Neural cell (in vitro differentiated cells): ENCODE measurements at regions not wholly inside any gene's neighbourhood (a gene's known extent, or its start where the extent isn't known, plus 50 kb on each side); places are given as distances from the start of the nearest gene placed in this dataset.

Experiments used
- H2AFZ ChIP-seq: fragments of 200-600, 300-800 bp; sonication (generic), shearing (Covaris generic); 2 replicates; pipeline ENCODE4 v1.6.0; 2014; ENCODE audit warnings: low read depth, mild to moderate bottlenecking, antibody characterized with exemption, low read length, moderate library complexity
- H3F3A ChIP-seq: fragments of 200-600 bp; shearing (Covaris generic); 2 replicates; pipeline ENCODE4 v1.6.1; 2016; ENCODE audit warnings: mild to moderate bottlenecking, moderate library complexity, mixed read lengths, antibody characterized with exemption, low read length; ENCODE audit not compliant: insufficient read depth, poor library complexity, severe bottlenecking
- H3K27ac ChIP-seq: fragments of 200-600, 300-800 bp; sonication (generic), shearing (Covaris generic); 2 replicates; pipeline ENCODE4 v1.5.1; 2014; ENCODE audit warnings: mild to moderate bottlenecking, low read length, moderate library complexity
- H3K27me3 ChIP-seq: fragments of 300-800, 200-600 bp; sonication (generic), shearing (Covaris generic); 2 replicates; pipeline ENCODE4 v1.6.0; 2014; ENCODE audit warnings: mild to moderate bottlenecking, low read depth, low read length, moderate library complexity; ENCODE audit not compliant: insufficient read depth
- H3K36me3 ChIP-seq: fragments of 300-800, 200-600 bp; sonication (generic), shearing (Covaris generic); 2 replicates; pipeline ENCODE4 v1.5.1; 2014; ENCODE audit warnings: mild to moderate bottlenecking, antibody characterized with exemption, low read length, moderate library complexity; ENCODE audit not compliant: insufficient read depth
- H3K4me2 ChIP-seq: fragments of 300-800, 200-600 bp; sonication (generic), shearing (Covaris generic); 2 replicates; pipeline ENCODE4 v1.6.0; 2014; ENCODE audit warnings: mild to moderate bottlenecking, low read length
- H3K4me3 ChIP-seq: fragments of 300-800, 200-600 bp; sonication (generic), shearing (Covaris generic); 2 replicates; pipeline ENCODE4 v1.5.1; 2014; ENCODE audit warnings: mild to moderate bottlenecking, low read length, moderate library complexity
- H3K79me2 ChIP-seq: fragments of 200-600 bp; shearing (Covaris generic); replicated peaks from 2 replicates; pipeline ENCODE4 v1.6.0; 2014; ENCODE audit warnings: mild to moderate bottlenecking, low read length, moderate library complexity; ENCODE audit not compliant: insufficient read depth
- H3K9ac ChIP-seq: fragments of 300-800, 200-600 bp; sonication (generic), shearing (Covaris generic); 2 replicates; pipeline ENCODE4 v1.6.1; 2016; ENCODE audit warnings: mild to moderate bottlenecking, low read length, mixed read lengths
- H3K9me2 ChIP-seq: fragments of 200-600 bp; shearing (Covaris generic); 2 replicates; pipeline ENCODE4 v1.6.1; 2016; ENCODE audit warnings: mild to moderate bottlenecking, low read length, mixed read lengths; ENCODE audit not compliant: insufficient read depth
- H3K9me3 ChIP-seq: fragments of 200-600, 300-800 bp; sonication (generic), shearing (Covaris generic); 2 replicates; pipeline ENCODE4 v1.6.1; 2016; ENCODE audit warnings: mild to moderate bottlenecking, mixed run types, low read length, moderate library complexity, mixed read lengths
- H4K20me1 ChIP-seq: fragments of 200-600 bp; shearing (Covaris generic); 2 replicates; pipeline ENCODE4 v1.6.1; 2016; ENCODE audit warnings: mild to moderate bottlenecking, mixed run types; ENCODE audit not compliant: insufficient read depth
- EP300 ChIP-seq: fragments of 450-650 bp; conservative IDR thresholded peaks from 2 replicates; pipeline ENCODE4 v1.6.1; 2014; ENCODE audit warnings: antibody characterized with exemption, mild to moderate bottlenecking, moderate library complexity; ENCODE audit not compliant: poor library complexity, severe bottlenecking
- EZH2 ChIP-seq: fragments of 200-600, 300-800 bp; shearing (Covaris generic), sonication (generic); IDR thresholded peaks from 2 replicates; pipeline ENCODE4 v1.6.1; 2014; ENCODE audit warnings: antibody characterized with exemption, low read length, borderline replicate concordance, mild to moderate bottlenecking; ENCODE audit not compliant: insufficient read depth, poor library complexity, severe bottlenecking
- MXI1 ChIP-seq: fragments of 450-650 bp; conservative IDR thresholded peaks from 2 replicates; pipeline ENCODE4 v1.6.1; 2014; ENCODE audit warnings: antibody characterized with exemption, mild to moderate bottlenecking; ENCODE audit not compliant: poor library complexity, severe bottlenecking
- POLR2AphosphoS5 ChIP-seq: IDR thresholded peaks from 2 replicates; pipeline ENCODE4 v1.6.1; 2012
- RAD21 ChIP-seq: fragments of 450-650 bp; conservative IDR thresholded peaks from 2 replicates; pipeline ENCODE4 v1.6.1; 2014; ENCODE audit warnings: antibody characterized with exemption, mild to moderate bottlenecking, moderate library complexity
- SMC3 ChIP-seq: fragments of 450-650 bp; conservative IDR thresholded peaks from 2 replicates; pipeline ENCODE4 v1.6.1; 2014; ENCODE audit warnings: antibody characterized with exemption, mild to moderate bottlenecking, moderate library complexity; ENCODE audit not compliant: poor library complexity
- TAF1 ChIP-seq: IDR thresholded peaks from 2 replicates; pipeline ENCODE4 v1.6.1; 2012; ENCODE audit warnings: low read depth
- TF ChIP-seq, protein P1 (sequence below): fragments of 450-650 bp; IDR thresholded peaks from 2 replicates; pipeline ENCODE4 v1.5.1; 2014; ENCODE audit warnings: antibody characterized with exemption, mild to moderate bottlenecking, moderate library complexity; ENCODE audit not compliant: poor library complexity, severe bottlenecking
- TF ChIP-seq, protein P2 (sequence below): IDR thresholded peaks from 2 replicates; pipeline ENCODE4 v1.6.1; 2012; ENCODE audit warnings: borderline replicate concordance

DNA sequence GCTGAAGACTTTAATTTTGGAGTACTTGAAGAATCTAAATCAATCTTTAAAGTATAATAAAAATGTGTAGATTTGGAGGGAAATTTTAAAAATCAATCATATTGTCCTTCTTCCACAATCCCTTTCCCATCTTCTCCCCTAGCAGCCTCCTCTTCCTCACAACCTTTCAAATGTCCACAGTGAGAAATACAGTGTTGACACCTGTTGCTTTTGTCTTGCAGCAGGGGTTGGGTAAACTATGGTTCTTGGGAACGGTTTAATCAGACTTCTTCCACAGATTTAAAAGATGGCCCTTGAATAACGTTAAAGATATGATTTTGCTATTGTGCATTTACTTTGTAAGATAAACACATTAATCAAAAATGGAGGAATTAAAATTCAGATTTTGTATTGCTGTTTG, 113.8 kb upstream of the SLC1A4 start:
- H2AFZ ChIP-seq, result no peak overlapping the region
- no peak overlapping the region for H3K9ac ChIP-seq
- H3K9me3 ChIP-seq, result no peaks in the 10 kb centered on the region
- H3K4me2 ChIP-seq, result no peak overlapping the region
- H3K79me2 ChIP-seq, result no peaks in the 10 kb centered on the region
- peak overlapping the region; percentile 37 for H3K27ac ChIP-seq
- H3K9me2 ChIP-seq, result no peaks in the 10 kb centered on the region
- TF ChIP-seq MXI1 (no peak), POLR2AphosphoS5 (no peak), SMC3 (no peak), RAD21 (no peak), TAF1 (no peak), EP300 (no peak), EZH2 (no peak)
- TF ChIP-seq, protein P1, sequence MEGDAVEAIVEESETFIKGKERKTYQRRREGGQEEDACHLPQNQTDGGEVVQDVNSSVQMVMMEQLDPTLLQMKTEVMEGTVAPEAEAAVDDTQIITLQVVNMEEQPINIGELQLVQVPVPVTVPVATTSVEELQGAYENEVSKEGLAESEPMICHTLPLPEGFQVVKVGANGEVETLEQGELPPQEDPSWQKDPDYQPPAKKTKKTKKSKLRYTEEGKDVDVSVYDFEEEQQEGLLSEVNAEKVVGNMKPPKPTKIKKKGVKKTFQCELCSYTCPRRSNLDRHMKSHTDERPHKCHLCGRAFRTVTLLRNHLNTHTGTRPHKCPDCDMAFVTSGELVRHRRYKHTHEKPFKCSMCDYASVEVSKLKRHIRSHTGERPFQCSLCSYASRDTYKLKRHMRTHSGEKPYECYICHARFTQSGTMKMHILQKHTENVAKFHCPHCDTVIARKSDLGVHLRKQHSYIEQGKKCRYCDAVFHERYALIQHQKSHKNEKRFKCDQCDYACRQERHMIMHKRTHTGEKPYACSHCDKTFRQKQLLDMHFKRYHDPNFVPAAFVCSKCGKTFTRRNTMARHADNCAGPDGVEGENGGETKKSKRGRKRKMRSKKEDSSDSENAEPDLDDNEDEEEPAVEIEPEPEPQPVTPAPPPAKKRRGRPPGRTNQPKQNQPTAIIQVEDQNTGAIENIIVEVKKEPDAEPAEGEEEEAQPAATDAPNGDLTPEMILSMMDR, result no peak
- TF ChIP-seq, protein P2, sequence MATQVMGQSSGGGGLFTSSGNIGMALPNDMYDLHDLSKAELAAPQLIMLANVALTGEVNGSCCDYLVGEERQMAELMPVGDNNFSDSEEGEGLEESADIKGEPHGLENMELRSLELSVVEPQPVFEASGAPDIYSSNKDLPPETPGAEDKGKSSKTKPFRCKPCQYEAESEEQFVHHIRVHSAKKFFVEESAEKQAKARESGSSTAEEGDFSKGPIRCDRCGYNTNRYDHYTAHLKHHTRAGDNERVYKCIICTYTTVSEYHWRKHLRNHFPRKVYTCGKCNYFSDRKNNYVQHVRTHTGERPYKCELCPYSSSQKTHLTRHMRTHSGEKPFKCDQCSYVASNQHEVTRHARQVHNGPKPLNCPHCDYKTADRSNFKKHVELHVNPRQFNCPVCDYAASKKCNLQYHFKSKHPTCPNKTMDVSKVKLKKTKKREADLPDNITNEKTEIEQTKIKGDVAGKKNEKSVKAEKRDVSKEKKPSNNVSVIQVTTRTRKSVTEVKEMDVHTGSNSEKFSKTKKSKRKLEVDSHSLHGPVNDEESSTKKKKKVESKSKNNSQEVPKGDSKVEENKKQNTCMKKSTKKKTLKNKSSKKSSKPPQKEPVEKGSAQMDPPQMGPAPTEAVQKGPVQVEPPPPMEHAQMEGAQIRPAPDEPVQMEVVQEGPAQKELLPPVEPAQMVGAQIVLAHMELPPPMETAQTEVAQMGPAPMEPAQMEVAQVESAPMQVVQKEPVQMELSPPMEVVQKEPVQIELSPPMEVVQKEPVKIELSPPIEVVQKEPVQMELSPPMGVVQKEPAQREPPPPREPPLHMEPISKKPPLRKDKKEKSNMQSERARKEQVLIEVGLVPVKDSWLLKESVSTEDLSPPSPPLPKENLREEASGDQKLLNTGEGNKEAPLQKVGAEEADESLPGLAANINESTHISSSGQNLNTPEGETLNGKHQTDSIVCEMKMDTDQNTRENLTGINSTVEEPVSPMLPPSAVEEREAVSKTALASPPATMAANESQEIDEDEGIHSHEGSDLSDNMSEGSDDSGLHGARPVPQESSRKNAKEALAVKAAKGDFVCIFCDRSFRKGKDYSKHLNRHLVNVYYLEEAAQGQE, result no peak
- H3F3A ChIP-seq, result no peaks in the 10 kb centered on the region
- no peaks in the 10 kb centered on the region for H3K27me3 ChIP-seq
- no peaks in the 10 kb centered on the region for H4K20me1 ChIP-seq
- no peak overlapping the region for H3K4me3 ChIP-seq
- no peaks in the 10 kb centered on the region for H3K36me3 ChIP-seq

DNA sequence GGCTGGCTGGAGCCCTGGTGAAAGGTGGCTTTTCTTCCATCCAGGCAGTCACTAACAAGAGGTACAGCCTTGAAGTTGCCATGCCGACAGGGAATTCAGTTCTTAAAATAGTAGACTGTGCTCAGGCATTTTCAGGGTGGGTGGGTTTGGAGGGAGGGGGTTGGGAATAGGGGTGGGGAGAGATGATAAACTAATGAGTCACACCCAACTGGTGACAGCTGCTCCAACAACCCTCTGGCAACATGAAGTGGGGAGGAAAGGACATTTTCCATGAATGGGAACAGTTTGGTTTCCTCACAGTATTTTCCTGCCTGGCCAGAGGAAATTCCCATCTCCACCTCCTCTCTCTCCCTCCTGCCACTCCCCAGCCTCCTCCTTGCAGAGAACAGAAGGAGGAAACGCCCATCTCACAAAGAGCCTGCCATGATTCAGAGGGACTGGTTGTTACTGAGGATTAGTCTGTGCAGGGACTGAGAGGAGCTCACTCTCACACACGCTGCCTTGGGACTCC, 113.0 kb upstream of the SLC1A4 start:
- no peaks in the 10 kb centered on the region for H4K20me1 ChIP-seq
- no peak overlapping the region for H2AFZ ChIP-seq
- H3K9me2 ChIP-seq, result no peaks in the 10 kb centered on the region
- H3F3A ChIP-seq, result no peaks in the 10 kb centered on the region
- no peak overlapping the region for H3K4me3 ChIP-seq
- no peak overlapping the region for H3K4me2 ChIP-seq
- no peaks in the 10 kb centered on the region for H3K9me3 ChIP-seq
- H3K79me2 ChIP-seq, result no peaks in the 10 kb centered on the region
- TF ChIP-seq, protein P2, result peak; percentile 78
- no peak for TF ChIP-seq EZH2
- peak overlapping the region; percentile 39 for H3K9ac ChIP-seq
- peak overlapping the region; percentile 57 for H3K27ac ChIP-seq
- H3K27me3 ChIP-seq, result no peaks in the 10 kb centered on the region
- no peaks in the 10 kb centered on the region for H3K36me3 ChIP-seq
